ENCODE measurements at regions not wholly inside any gene's neighbourhood (a gene's known extent, or its start where the extent isn't known, plus 50 kb on each side); places are given as distances from the start of the nearest gene placed in this dataset.

DNA sequence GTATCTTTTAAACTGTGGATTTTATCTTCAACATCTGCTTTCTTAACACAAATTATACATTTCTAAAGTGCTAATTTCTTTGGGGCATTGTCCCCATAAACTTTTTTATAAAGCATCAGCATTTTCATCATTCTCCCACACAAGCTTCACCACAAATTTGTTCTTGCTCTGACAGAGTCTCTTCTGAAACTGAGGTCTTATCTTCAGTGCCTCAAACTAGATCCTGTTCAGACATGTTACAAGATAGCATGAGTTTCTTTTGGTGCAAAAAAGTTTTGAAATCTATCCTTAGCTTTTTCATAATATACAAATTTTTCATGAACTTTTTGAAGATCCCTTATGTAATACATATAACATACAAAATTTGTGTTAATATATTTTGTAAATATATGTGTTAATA, 346.6 kb downstream of the IPMK start:
- intact Hi-C loops (cut with micrococcal nuclease; ENCODE audit: unreplicated experiment) (no loop called here), in situ Hi-C loops (cut with HindIII; ENCODE audit: low pct_unique_long_range_greater_than_20kb, low sequenced_read_pairs) (no loop called here)
- Histone ChIP-seq H3K9me3 (ENCODE audit: control insufficient read depth, insufficient read depth, low read depth, low read length) (peaks cover 3% of the 10 kb centered on the region; the same call in 1 of the 2 replicates), H3K4me3 (ENCODE audit: low read depth in 2 of 2, low read length in 2 of 2) (no peak overlapping the region), H3K4me1 (ENCODE audit: control insufficient read depth, insufficient read depth, low read length) (peaks cover 3% of the 10 kb centered on the region; the same call in 1 of the 2 replicates), H3K27me3 (ENCODE audit: control insufficient read depth, insufficient read depth, low read length) (no peaks in the 10 kb centered on the region), H3K27ac (ENCODE audit: low read length) (no peak overlapping the region), H3K36me3 (ENCODE audit: control insufficient read depth, insufficient read depth, low read length) (no peaks in the 10 kb centered on the region)
- no TSS peak for BruUV-seq (replicated peaks)
- CTCF ChIA-PET = no interaction called here
- POLR2A ChIA-PET = no interaction called here
- no peak for TF ChIP-seq TCF7L2 (IDR thresholded peaks at IDR 0.05; ENCODE audit: low read depth, low read length)
- DNase-seq (ENCODE audit: low read depth, low spot score) (no peak), ATAC-seq (no peak)

DNA sequence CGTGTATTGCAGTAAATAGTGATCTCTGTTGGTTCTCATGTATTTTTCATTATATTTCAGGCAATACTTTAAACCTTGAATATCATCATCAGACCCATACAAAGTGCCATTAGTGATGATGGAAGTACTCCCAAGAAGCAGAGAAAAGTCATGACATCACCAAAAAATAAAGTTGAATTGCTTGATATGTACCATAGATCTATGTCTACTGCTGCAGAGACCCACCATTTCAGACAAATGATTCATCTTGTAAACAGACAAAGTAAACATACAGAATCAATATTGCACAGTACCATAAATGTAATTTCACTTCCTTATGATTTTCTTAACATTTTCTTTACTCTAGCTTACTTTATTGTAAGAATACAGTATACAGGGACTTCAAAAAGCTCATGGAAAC, 347.8 kb downstream of the IPMK start:
- POLR2A ChIA-PET = no interaction called here
- H3K36me3 ChIP-seq (ENCODE audit: control insufficient read depth, insufficient read depth, low read length) = no peaks in the 10 kb centered on the region
- H3K4me3 ChIP-seq (ENCODE audit: low read depth in 2 of 2, low read length in 2 of 2) = no peak overlapping the region
- no peak overlapping the region for H3K27ac ChIP-seq (ENCODE audit: low read length)
- H3K4me1 ChIP-seq (ENCODE audit: control insufficient read depth, insufficient read depth, low read length) = peaks cover 3% of the 10 kb centered on the region; the same call in 1 of the 2 replicates
- BruUV-seq (replicated peaks) = no TSS peak
- in situ Hi-C loops (cut with HindIII; ENCODE audit: low pct_unique_long_range_greater_than_20kb, low sequenced_read_pairs) = no loop called here
- DNase-seq (ENCODE audit: low read depth, low spot score) (no peak), ATAC-seq (peak; percentile 65; the same call in 1 of the 2 replicates)
- peaks cover 3% of the 10 kb centered on the region; the same call in 1 of the 2 replicates for H3K9me3 ChIP-seq (ENCODE audit: control insufficient read depth, insufficient read depth, low read depth, low read length)
- intact Hi-C loops (cut with micrococcal nuclease; ENCODE audit: unreplicated experiment) = no loop called here
- CTCF ChIA-PET = no interaction called here
- TF ChIP-seq SIN3A (IDR thresholded peaks at IDR 0.05; ENCODE audit: borderline replicate concordance, insufficient read depth, low read depth, low read length) (no peak), TCF7L2 (IDR thresholded peaks at IDR 0.05; ENCODE audit: low read depth, low read length) (no peak), POLR2AphosphoS5 (IDR thresholded peaks at IDR 0.05; ENCODE audit: low read depth, low read length) (no peak)
- TF ChIP-seq, protein P1, sequence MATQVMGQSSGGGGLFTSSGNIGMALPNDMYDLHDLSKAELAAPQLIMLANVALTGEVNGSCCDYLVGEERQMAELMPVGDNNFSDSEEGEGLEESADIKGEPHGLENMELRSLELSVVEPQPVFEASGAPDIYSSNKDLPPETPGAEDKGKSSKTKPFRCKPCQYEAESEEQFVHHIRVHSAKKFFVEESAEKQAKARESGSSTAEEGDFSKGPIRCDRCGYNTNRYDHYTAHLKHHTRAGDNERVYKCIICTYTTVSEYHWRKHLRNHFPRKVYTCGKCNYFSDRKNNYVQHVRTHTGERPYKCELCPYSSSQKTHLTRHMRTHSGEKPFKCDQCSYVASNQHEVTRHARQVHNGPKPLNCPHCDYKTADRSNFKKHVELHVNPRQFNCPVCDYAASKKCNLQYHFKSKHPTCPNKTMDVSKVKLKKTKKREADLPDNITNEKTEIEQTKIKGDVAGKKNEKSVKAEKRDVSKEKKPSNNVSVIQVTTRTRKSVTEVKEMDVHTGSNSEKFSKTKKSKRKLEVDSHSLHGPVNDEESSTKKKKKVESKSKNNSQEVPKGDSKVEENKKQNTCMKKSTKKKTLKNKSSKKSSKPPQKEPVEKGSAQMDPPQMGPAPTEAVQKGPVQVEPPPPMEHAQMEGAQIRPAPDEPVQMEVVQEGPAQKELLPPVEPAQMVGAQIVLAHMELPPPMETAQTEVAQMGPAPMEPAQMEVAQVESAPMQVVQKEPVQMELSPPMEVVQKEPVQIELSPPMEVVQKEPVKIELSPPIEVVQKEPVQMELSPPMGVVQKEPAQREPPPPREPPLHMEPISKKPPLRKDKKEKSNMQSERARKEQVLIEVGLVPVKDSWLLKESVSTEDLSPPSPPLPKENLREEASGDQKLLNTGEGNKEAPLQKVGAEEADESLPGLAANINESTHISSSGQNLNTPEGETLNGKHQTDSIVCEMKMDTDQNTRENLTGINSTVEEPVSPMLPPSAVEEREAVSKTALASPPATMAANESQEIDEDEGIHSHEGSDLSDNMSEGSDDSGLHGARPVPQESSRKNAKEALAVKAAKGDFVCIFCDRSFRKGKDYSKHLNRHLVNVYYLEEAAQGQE (IDR thresholded peaks at IDR 0.05; ENCODE audit: insufficient read depth in 1 of 2, low read depth in 2 of 2, low read length in 1 of 2) = no peak
- TF ChIP-seq, protein P2, sequence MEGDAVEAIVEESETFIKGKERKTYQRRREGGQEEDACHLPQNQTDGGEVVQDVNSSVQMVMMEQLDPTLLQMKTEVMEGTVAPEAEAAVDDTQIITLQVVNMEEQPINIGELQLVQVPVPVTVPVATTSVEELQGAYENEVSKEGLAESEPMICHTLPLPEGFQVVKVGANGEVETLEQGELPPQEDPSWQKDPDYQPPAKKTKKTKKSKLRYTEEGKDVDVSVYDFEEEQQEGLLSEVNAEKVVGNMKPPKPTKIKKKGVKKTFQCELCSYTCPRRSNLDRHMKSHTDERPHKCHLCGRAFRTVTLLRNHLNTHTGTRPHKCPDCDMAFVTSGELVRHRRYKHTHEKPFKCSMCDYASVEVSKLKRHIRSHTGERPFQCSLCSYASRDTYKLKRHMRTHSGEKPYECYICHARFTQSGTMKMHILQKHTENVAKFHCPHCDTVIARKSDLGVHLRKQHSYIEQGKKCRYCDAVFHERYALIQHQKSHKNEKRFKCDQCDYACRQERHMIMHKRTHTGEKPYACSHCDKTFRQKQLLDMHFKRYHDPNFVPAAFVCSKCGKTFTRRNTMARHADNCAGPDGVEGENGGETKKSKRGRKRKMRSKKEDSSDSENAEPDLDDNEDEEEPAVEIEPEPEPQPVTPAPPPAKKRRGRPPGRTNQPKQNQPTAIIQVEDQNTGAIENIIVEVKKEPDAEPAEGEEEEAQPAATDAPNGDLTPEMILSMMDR (IDR thresholded peaks at IDR 0.05) = no peak
- H3K27me3 ChIP-seq (ENCODE audit: control insufficient read depth, insufficient read depth, low read length) = no peaks in the 10 kb centered on the region

DNA sequence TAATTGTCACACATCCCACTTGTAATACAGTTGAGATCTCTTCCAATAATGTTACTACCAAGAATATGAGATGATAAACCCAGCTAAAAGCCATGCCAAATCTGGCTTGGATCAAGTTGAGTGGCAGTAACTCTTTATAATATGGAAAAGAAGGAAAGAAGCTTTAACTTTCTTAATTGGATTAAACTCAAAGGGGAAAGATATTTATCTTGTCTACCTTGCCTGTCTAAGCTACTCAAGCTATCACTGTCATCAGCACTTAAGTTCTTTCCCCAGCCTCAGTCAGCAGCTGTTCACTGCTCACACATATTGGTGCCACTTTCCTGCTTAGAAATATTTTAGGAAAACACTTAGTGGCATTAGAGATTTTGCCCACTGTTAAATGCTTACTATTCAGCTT, 350.7 kb downstream of the IPMK start:
- BruUV-seq (replicated peaks) = no TSS peak
- no peaks in the 10 kb centered on the region for H3K36me3 ChIP-seq (ENCODE audit: control insufficient read depth, insufficient read depth, low read length)
- H3K4me3 ChIP-seq (ENCODE audit: low read depth in 2 of 2, low read length in 2 of 2) = no peak overlapping the region
- ChIA-PET CTCF (no interaction called here), POLR2A (no interaction called here)
- ATAC-seq = no peak
- intact Hi-C loops (cut with micrococcal nuclease; ENCODE audit: unreplicated experiment) (no loop called here), in situ Hi-C loops (cut with HindIII; ENCODE audit: low pct_unique_long_range_greater_than_20kb, low sequenced_read_pairs) (no loop called here)
- H3K4me1 ChIP-seq (ENCODE audit: control insufficient read depth, insufficient read depth, low read length) = peaks cover 3% of the 10 kb centered on the region; the same call in 1 of the 2 replicates
- no peak overlapping the region for H3K27ac ChIP-seq (ENCODE audit: low read length)
- no peak for TF ChIP-seq TCF7L2 (IDR thresholded peaks at IDR 0.05; ENCODE audit: low read depth, low read length)
- TF ChIP-seq, protein P2 (IDR thresholded peaks at IDR 0.05) = no peak
- H3K27me3 ChIP-seq (ENCODE audit: control insufficient read depth, insufficient read depth, low read length) = no peaks in the 10 kb centered on the region
- peaks cover 3% of the 10 kb centered on the region; the same call in 1 of the 2 replicates for H3K9me3 ChIP-seq (ENCODE audit: control insufficient read depth, insufficient read depth, low read depth, low read length)
- DNase-seq (ENCODE audit: low read depth, low spot score) = no peak

Data from Panc1 (cell line).